HG03196 (cell line): ENCODE measurements at regions not wholly inside any gene's neighbourhood (a gene's known extent, or its start where the extent isn't known, plus 50 kb on each side); places are given as distances from the start of the nearest gene placed in this dataset.

Source experiments
- ATAC-seq: cut with Tn5 transposase; IDR thresholded peaks from one replicate; pipeline ENCODE4 v1.9.1; 2021; ENCODE audit not compliant: unreplicated experiment

GRCh38 chrX:79300856-79301255 lies 66.3 kb downstream of the ITM2A start:
- no peak for ATAC-seq

GRCh38 chrX:79290596-79290995 lies 76.5 kb downstream of the ITM2A start:
- ATAC-seq: no peak

- ATAC-seq: no peak
Observed at GRCh38 chrX:79288733-79289132, 78.4 kb downstream of the ITM2A start.

GRCh38 chrX:79287724-79288123 lies 79.4 kb downstream of the ITM2A start:
- ATAC-seq: no peak

- ATAC-seq: no peak
Observed at GRCh38 chrX:79281775-79282174, 85.4 kb downstream of the ITM2A start.

- ATAC-seq: peak; percentile 84
Observed at GRCh38 chrX:79270401-79270800, 96.7 kb downstream of the ITM2A start.

- no peak for ATAC-seq
Observed at GRCh38 chrX:79268788-79269187, 98.3 kb downstream of the ITM2A start.

GRCh38 chrX:79266702-79267101 lies 100.4 kb downstream of the ITM2A start:
- no peak for ATAC-seq

- peak; percentile 31 for ATAC-seq
Observed at GRCh38 chrX:79263550-79263949, 103.6 kb downstream of the ITM2A start.

GRCh38 chrX:79259073-79259689 lies 108.0 kb downstream of the ITM2A start:
- ATAC-seq: peak; percentile 90

- ATAC-seq: no peak
Observed at GRCh38 chrX:79243691-79244090, 99.2 kb downstream of the GPR174 start.

GRCh38 chrX:79235899-79236298 lies 91.4 kb downstream of the GPR174 start:
- no peak for ATAC-seq

GRCh38 chrX:79231662-79232061 lies 87.2 kb downstream of the GPR174 start:
- ATAC-seq: no peak
